GM12864 (cell line): ENCODE measurements at regions not wholly inside any gene's neighbourhood (a gene's known extent, or its start where the extent isn't known, plus 50 kb on each side); places are given as distances from the start of the nearest gene placed in this dataset.

Experiments used
- DNase-seq: peaks from one replicate; pipeline ENCODE4 v3.0.0-alpha.2; 2011; ENCODE audit warnings: low read depth
- H3K4me3 ChIP-seq: 2 replicates; pipeline ENCODE4 v1.5.1; 2011; ENCODE audit warnings: mild to moderate bottlenecking, low read depth, low read length, control low read depth
- CTCF ChIP-seq: IDR thresholded peaks from 2 replicates; pipeline ENCODE4 v1.5.1; 2011; ENCODE audit warnings: low read depth, mild to moderate bottlenecking, moderate library complexity, low read length, control low read depth, inconsistent platforms; ENCODE audit errors: missing control alignments

GRCh38 chr4:27484216-27484615, 623.6 kb downstream of the STIM2 start:
- H3K4me3 ChIP-seq = no peak overlapping the region
- no peak for DNase-seq
- TF ChIP-seq CTCF = no peak

- no peak for TF ChIP-seq CTCF
- H3K4me3 ChIP-seq = no peak overlapping the region
- no peak for DNase-seq
Measured at GRCh38 chr4:27490315-27490714, 629.7 kb downstream of the STIM2 start.

GRCh38 chr4:27490766-27491165, 630.1 kb downstream of the STIM2 start:
- DNase-seq = no peak

GRCh38 chr4:27506401-27506800, 645.8 kb downstream of the STIM2 start:
- no peak overlapping the region for H3K4me3 ChIP-seq
- no peak for DNase-seq
- no peak for TF ChIP-seq CTCF

More at GRCh38 chr4:27490766-27491165, 630.1 kb downstream of the STIM2 start:
- TF ChIP-seq CTCF = no peak
- H3K4me3 ChIP-seq = no peak overlapping the region

- DNase-seq = no peak
- TF ChIP-seq CTCF = no peak
- H3K4me3 ChIP-seq = no peak overlapping the region
Measured at GRCh38 chr4:27514711-27515110, 654.1 kb downstream of the STIM2 start.

- no peak for DNase-seq
- H3K4me3 ChIP-seq = no peak overlapping the region
Measured at GRCh38 chr4:27515140-27515539, 654.5 kb downstream of the STIM2 start.

More at GRCh38 chr4:27515140-27515539, 654.5 kb downstream of the STIM2 start:
- TF ChIP-seq CTCF = no peak
